LNCAP (cell line): ENCODE measurements at regions not wholly inside any gene's neighbourhood (a gene's known extent, or its start where the extent isn't known, plus 50 kb on each side); places are given as distances from the start of the nearest gene placed in this dataset.

Experiments
- TF ChIP-seq, protein P1 (sequence below): fragments of 450-650 bp; IDR thresholded peaks from 2 replicates; pipeline ENCODE4 v1.5.1; 2017; ENCODE audit warnings: mild to moderate bottlenecking

DNA sequence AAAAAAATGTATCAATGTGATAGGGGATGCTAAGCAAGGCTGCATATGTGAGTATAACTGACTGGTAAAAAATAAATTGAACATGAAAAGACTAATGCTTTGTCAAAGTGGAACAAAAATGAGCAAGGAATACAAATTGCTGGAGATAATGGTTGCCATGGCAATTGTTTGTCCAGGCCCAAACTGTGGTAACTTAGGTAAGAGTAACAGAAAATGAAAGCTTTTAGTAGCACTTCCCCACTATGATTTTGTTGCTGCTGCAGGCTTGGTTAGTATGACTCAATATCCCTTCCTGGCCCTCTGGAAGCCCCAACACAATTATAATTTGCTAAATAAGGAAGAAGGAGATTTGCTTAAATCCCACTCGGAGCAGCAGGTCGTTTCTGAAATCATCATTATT is 577.1 kb downstream of the DOK5 start:
- TF ChIP-seq, protein P1, sequence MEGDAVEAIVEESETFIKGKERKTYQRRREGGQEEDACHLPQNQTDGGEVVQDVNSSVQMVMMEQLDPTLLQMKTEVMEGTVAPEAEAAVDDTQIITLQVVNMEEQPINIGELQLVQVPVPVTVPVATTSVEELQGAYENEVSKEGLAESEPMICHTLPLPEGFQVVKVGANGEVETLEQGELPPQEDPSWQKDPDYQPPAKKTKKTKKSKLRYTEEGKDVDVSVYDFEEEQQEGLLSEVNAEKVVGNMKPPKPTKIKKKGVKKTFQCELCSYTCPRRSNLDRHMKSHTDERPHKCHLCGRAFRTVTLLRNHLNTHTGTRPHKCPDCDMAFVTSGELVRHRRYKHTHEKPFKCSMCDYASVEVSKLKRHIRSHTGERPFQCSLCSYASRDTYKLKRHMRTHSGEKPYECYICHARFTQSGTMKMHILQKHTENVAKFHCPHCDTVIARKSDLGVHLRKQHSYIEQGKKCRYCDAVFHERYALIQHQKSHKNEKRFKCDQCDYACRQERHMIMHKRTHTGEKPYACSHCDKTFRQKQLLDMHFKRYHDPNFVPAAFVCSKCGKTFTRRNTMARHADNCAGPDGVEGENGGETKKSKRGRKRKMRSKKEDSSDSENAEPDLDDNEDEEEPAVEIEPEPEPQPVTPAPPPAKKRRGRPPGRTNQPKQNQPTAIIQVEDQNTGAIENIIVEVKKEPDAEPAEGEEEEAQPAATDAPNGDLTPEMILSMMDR, result no peak

DNA sequence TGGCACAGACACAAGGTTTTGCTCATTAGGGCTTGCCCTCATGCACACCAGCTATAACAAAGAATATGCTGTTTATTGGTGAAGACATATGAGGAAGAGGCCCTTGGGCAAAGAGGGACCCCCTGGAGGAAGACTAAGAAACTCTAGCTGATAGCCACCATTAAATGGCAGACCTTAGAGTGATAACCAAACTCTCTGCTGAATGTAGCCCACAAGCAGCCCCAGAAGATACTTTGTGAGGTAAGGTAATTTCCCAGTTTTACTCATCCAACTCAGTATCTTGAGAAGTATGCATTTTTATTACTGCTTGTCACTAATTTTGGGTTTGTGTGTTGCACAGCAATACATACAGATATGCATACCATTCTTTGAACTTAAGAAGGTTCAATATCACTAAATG is 563.3 kb downstream of the DOK5 start:
- TF ChIP-seq, protein P1, result no peak

DNA sequence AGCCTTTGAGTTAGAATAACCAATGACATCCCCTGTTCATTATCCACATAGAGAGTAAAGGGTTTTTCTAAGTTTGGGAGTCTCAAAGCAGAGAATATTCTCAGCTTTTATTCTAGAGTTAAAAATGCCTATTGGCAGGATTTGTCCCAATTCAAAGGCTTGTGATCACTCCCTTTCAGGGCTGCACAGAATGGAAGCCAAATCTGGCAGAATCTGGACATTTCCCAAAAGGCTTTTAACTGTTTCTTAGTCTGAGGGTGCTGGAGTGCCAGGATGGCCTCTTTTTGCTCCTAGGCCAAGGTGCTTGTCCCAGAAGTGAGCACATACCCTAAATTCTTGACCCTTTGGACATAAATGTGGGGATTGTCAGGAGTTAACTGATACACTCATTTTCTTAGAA is 556.6 kb downstream of the DOK5 start:
- TF ChIP-seq, protein P1, result no peak

DNA sequence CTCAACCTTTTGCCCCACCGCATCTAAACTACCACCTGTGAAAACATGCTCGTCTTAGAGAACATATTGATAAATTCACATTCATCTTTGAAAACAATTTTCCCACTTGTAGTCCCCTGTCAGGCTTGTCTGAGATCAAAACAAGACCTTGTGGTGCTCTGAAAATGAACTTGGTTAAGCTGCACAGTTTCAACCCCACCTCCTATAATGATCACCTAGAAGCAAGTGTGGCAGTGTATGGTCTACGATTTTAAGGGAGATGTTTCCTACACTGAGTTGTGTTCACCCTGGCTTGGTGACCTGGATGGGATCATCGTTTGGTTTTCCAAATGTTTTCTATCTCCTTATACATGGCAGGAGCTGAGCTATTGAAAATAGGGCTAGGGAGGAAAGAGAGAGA is 539.4 kb downstream of the DOK5 start:
- TF ChIP-seq, protein P1, result no peak

DNA sequence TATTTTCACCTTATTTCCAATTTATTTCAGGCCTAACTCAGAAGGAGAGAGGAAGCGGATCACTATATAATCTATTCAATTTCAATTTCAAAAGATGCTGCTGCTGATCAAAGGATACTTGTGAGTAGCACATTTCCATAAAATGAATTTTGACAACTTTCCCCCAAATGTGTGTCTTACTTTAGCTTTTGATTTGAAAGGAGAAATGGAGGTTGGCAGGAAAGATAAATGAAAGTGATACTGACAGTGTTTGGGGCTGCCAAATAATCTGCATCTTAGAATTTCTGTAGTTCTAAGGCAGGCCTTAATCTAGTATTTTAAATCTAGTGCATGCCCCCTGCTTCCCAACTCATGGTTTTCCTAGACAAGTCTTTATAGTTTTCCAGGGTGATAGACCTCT is 535.4 kb downstream of the DOK5 start:
- TF ChIP-seq, protein P1, result no peak

DNA sequence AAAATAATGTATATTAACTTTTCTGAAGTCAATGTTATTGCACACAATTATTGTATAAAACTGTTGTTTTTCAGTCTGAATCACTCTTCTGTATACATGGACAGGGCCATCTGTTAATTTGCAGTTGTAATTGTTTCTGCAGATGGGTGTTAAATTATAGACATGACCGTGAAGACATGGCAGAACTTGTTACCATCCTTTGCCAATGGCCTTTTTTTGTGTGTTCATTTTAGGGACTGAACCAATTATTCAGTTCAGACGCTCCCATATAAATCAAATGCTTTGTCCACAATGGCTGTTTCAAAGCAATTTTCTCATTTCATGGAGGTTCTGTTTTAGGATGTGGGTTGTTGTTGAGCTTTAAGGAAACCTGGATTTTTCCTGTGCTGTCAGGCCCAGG is 533.7 kb downstream of the DOK5 start:
- TF ChIP-seq, protein P1, result no peak

DNA sequence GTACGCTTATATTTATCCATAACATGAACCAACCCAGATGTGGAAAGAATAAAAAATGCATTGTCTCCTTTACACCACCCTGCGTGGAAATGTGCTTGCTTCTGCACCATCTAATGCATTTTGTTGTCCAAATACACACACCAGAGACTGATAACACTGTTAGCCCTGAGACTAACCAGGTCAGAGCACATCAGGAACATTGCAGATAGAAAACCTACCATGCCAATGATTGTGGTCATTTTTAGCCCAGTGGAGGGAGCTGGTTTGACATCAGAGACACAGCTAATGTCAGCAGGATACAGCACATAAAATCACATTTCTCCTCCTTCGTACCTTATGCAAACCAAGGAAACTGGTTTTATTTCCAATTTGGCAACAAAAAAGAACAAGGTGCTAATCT is 528.7 kb downstream of the DOK5 start:
- TF ChIP-seq, protein P1, result no peak

DNA sequence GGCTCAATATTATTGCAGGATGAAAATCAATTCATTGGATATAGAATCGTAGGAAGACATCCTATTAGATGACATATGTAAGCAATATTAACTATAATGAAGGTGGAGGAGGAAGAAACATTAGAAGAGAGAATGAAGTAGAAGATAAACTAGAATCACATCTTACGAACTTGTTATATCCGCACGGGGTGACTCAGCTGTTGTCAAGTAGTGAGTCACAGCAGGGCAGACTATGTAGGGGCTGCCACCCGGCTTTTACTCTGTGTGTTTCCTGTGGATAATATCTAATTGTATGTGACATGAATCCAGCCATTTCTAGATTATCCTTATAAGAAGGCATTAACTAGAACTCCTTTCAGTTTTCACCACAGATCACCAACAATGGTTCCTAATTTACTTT is 520.2 kb downstream of the DOK5 start:
- TF ChIP-seq, protein P1, result no peak
